ACHN (cell line): ENCODE measurements at regions not wholly inside any gene's neighbourhood (a gene's known extent, or its start where the extent isn't known, plus 50 kb on each side); places are given as distances from the start of the nearest gene placed in this dataset.

Experiments used
- DNase-seq: peaks from one replicate; pipeline ENCODE4 v3.0.0-alpha.2; 2015
- in situ Hi-C: cut with HindIII; loops from 2 replicates; pipeline ENCODE4 v1.10.0; 2017; ENCODE audit warnings: low sequenced_read_pairs, low pct_ligation_motif_present, low pct_unique_long_range_greater_than_20kb

GRCh38 chr7:70951271-70951962 is 180.5 kb upstream of the GALNT17 start:
- in situ Hi-C loops: no loop called here
- no peak for DNase-seq

GRCh38 chr7:70952311-70952710 is 179.6 kb upstream of the GALNT17 start:
- in situ Hi-C loops: no loop called here
- no peak for DNase-seq

GRCh38 chr7:70953331-70953741 is 178.6 kb upstream of the GALNT17 start:
- in situ Hi-C loops: no loop called here
- DNase-seq: no peak

- in situ Hi-C loops: no loop called here
- no peak for DNase-seq
Measured at GRCh38 chr7:70953796-70954195, 178.1 kb upstream of the GALNT17 start.

DNA sequence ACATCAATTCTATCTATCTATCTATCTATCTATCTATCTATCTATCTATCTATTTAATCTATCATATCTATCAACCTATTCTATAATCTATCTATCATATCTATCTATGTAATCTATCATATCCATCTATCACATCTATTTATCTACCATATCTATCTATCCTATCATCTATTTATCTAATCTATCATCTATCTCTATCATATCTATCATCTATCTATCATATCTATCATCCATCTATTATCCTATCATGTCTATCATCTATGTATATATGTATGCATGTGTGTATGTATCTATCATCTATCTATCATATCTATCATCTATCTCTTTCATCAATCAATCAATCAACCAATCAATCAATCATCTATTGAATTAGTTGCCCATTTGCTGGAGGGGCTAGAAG is 159.3 kb upstream of the GALNT17 start:
- in situ Hi-C loops: no loop called here

GRCh38 chr7:70975754-70976153 is 156.2 kb upstream of the GALNT17 start:
- DNase-seq: no peak
- in situ Hi-C loops: no loop called here

More for the DNA sequence above, 159.3 kb upstream of the GALNT17 start:
- no peak for DNase-seq

- DNase-seq: no peak
- in situ Hi-C loops: no loop called here
Measured at GRCh38 chr7:70986297-70986696, 145.6 kb upstream of the GALNT17 start.

DNA sequence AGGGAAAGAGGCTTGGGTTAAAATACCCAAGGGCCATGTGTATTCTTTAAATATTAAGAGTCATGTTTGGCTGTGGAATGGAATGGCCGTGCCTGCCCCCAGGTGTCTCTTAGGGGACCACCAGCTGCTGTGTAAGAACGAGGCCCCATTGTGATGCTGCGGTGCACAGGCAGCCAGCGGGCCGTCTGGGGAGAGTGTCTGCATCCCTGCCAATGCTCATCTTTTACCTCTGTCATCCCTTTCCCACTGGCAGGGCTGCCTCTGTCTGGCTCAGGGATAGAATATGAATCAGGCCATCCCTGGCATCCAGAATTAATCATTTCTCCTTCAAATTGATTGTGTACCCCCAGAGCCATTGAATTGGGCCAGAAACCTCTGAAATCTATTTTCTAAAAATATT is 137.8 kb upstream of the GALNT17 start:
- in situ Hi-C loops: no loop called here
- no peak for DNase-seq

- in situ Hi-C loops: no loop called here
- no peak for DNase-seq
Measured at GRCh38 chr7:70997261-70997660, 134.7 kb upstream of the GALNT17 start.

DNA sequence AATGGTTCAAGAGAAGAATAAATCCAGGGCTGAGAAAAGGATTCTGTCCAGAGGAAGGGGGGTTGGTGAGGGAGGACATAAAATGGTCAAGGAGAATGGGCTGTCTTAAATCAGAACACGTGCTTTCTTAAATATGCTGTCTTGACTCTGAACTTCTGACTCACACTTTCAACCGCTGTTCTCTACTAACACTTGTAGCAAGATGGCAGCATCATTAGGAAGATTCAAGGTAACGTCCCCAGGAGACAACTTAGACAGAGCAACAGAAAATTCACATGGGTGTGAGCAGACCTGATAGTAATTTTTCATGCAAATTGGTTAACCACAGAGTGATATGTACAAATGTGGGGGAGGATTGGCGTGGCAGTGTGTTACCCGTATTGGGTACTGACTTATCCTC is 126.8 kb upstream of the GALNT17 start:
- no peak for DNase-seq
- in situ Hi-C loops: no loop called here

DNA sequence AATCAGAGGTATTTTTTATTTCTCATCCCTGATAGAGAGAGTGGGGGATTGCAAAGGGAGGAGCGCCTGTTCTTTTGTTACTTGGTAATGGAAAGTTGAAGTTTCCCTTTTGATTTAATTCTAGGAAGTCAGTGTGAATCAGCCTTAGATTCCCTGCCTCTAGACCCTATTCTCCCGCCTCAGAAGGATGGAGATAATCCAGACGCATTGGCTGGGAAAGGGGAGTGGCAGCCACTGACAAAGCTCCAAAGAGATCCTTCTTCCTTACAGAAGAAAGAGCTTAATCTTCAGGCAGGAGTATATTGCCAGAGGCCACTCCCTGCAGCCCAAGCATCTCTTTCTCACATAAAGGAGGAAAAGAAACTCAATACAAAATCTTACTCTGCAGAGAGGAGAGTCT is 122.3 kb upstream of the GALNT17 start:
- in situ Hi-C loops: no loop called here

GRCh38 chr7:71015252-71015900 is 116.6 kb upstream of the GALNT17 start:
- no peak for DNase-seq
- in situ Hi-C loops: no loop called here

More for the DNA sequence above, 122.3 kb upstream of the GALNT17 start:
- DNase-seq: no peak

GRCh38 chr7:71016401-71016800 is 115.5 kb upstream of the GALNT17 start:
- in situ Hi-C loops: no loop called here
- DNase-seq: no peak

DNA sequence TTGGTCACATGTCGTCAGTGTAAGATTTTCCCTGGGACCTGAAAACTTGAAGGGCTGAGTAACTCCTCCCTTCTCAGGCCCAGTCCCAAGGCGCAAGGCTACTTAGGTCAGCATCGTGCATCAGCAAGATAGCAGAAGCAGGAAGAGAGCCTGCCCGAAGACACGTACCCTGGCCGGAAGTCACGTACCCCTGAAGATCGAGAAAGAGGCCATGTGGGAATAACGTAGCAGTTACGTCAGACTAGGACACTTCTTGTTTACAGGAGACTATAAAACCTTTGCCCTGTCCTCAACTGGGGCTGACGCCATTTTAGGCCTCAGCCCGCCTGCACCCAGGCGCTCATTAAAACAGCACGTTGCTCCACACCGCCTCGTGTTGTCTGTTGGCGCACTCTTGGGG is 114.3 kb upstream of the GALNT17 start:
- in situ Hi-C loops: no loop called here
- DNase-seq: no peak

DNA sequence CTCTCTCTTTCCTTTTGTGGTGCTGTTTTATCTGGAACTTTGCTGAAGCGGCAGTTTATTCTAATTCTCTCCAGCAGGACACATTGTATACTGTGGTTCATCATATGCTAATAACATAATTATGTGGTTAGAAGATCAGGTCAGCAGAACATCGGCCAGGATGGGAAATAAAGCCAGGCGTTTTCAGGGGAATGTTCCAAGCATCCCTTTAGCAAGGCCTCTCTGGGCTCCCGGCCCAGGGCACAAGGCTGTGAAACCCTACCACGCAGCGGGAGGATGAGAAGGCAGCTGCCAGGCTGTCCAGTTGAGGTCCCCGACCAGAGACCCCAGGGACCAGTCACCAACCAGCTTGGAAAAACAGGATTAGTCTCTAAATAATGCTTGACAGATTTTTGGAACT is 112.2 kb upstream of the GALNT17 start:
- DNase-seq: no peak
- in situ Hi-C loops: no loop called here

- in situ Hi-C loops: no loop called here
- no peak for DNase-seq
Measured at GRCh38 chr7:71021131-71021530, 110.8 kb upstream of the GALNT17 start.

- DNase-seq: no peak
Measured at GRCh38 chr7:71026680-71027079, 105.3 kb upstream of the GALNT17 start.

DNA sequence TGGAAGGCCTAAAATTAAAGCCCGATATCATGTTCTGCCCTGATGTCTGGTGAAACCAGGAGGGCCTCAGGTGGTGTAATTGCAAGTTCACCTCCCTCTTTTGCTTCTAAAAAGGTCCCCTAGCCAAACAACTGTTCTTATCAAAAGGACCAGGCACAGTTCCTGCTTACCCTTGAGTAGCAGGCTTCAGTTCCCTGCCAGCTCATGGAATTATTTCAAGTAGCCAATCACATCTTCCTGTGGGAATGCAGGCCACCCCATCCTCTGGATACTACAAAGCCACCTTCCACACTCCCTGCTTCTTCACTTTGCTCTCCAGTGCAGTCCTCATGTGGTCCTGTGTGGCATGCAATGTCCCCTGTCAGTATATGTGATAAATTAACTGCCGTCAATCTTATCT is 97.7 kb upstream of the GALNT17 start:
- in situ Hi-C loops: no loop called here
- no peak for DNase-seq

More at GRCh38 chr7:71026680-71027079, 105.3 kb upstream of the GALNT17 start:
- in situ Hi-C loops: no loop called here

DNA sequence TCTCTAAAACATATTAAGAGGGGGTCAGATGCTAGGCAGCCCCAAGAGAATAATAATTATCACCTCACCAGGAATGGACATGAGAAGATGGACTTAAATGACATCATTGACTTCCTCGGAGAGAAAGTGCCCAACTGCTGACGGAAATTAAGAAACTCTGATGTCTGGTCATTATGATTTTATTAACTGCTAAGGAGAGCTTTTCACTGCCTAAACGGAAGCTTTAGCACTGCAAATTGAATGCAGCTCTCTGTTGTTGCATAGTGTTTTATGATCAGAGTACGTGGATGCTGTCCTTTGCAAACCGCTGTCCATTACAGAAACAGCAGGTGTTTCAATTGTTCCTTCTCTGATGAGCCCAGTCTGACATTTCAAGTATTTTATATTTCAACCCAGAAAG is 89.4 kb upstream of the GALNT17 start:
- DNase-seq: no peak
- in situ Hi-C loops: no loop called here

GRCh38 chr7:71050492-71050891 is 81.5 kb upstream of the GALNT17 start:
- in situ Hi-C loops: no loop called here
- no peak for DNase-seq
